Left renal pelvis (tissue), 4 donors: ENCODE measurements at regions not wholly inside any gene's neighbourhood (a gene's known extent, or its start where the extent isn't known, plus 50 kb on each side); places are given as distances from the start of the nearest gene placed in this dataset.

Experiments used
- DNase-seq, 4 donors: peaks; one replicate each; pipeline ENCODE4 v3.0.0-alpha.2; 2013; ENCODE audit warnings: low read depth in 4 of 4, low spot score in 3 of 4

DNA sequence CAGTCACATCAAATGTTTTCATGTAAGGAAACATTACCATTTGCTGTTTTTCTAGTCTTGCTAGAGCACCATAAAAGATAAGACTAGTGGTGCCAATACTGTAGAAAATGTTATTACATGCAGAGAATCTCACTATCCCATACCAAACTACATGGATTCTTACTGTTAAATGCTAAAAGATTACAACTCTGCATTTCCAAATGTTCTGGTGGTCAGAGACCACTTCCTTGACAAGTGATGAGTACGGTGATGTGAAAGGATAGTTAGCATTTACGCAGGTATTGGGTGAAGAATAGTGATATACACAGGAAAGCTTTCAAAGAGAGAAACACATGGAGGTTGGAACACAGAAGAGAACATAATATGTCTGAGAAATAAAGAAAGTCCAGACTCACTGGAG lies 98.2 kb downstream of the GGTLC2 start:
- no peak for DNase-seq

DNA sequence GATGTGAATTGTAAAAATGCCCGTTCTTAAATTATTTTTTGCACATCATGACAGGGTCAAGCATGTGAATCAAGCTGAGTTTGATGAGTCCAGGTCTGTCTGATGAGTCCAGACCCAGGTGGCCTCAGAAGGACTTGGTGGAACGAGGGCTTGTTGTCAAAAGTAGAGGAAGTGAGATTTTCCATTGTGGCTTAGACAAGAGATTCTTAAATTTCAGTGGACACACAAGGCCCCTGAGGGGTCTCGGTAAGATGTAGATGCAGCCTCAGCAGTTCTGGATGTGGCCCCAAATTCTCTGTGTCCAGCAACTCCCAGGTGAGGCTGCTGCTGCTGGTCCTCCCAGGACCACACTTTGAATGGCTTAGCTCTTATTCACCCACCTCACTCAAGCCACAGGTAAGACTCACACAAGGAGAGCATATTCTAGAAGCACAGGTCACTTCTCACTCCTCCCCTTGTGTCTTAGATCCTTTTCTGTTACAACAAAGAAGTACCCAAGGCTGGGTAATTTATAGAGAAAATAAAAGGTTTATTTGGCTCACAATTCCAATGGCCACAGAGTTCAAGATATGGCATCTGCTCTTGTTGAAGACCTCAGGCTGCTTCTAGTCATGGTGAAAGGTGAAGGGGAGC lies 98.8 kb downstream of the GGTLC2 start:
- DNase-seq: no peak

DNA sequence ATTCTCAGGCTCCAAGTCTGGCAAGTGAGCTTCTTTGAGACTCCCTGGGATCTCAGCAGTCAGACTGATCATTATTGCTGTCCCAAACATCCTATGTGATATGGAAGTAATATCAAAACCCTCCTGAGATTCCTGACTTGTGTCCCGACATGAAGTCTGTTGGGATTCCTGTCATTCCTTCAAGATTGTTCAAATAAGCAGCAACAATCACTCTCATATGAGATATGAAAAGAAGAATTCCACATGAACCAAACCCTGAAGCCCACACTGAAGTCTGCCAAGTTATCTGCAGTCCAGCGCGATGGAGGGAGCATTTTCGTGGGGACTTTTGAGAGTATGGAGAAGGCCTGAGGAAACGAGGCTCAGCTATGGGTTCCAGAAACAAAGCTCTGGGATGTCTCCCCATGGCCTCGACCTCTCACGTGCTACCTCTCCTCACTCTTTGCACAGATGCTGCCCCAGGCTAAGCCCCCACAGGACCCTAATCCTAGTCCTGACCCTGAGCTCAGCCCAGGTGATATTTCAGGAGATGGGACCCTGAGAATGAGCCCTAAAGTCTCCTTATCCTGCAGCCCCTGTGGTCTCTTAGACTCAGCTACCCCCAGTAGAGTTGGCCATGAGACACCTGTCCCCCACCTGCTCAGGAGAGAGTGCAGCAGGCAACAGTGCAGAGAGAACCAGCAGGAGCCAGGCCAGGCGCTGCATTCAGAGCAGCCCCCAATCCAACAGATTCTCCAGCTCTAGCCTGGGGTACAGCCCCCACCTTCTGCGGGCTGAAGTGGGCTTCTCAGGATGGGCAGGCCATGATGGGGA lies 100.2 kb downstream of the GGTLC2 start:
- no peak for DNase-seq

DNA sequence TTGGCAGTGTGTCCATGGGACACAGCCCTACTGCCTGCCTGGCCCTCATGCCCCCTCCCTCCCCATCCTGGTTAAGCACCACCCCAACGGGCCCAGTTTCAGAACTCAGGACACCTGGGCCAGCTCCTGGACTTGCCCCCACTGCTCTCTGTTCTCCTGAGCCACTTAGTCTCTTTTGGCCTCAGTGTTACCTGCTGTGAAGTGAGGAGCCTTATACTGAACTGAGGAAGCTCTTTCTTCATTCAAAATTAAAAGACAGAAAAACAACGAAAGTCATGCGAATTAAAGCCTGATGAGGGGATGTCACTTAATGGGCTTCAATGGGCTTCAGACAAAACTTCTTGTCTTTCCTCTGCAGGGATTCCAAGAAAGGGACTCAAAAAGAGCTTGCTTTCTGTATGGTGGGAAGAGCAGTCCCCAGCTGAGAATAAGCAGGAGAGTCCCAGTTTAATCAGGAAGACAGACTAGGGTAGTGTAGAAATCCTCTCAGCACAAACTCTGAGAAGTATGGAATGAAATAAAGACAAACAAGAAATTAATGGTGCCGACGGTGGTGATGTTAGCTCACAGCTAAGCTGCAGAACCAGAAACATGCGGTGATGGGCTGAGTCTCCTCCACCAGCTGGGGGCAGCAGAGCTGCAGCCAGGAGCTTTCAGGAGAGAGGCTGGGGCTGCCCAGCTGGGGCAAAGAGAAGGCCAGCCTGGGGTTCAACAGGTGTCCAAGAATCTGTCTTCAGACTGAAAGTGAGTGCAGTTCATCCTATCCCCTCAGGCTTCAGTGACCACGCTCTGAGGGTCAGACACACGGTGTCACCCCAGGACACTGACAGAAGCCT lies 101.0 kb downstream of the GGTLC2 start:
- no peak for DNase-seq

DNA sequence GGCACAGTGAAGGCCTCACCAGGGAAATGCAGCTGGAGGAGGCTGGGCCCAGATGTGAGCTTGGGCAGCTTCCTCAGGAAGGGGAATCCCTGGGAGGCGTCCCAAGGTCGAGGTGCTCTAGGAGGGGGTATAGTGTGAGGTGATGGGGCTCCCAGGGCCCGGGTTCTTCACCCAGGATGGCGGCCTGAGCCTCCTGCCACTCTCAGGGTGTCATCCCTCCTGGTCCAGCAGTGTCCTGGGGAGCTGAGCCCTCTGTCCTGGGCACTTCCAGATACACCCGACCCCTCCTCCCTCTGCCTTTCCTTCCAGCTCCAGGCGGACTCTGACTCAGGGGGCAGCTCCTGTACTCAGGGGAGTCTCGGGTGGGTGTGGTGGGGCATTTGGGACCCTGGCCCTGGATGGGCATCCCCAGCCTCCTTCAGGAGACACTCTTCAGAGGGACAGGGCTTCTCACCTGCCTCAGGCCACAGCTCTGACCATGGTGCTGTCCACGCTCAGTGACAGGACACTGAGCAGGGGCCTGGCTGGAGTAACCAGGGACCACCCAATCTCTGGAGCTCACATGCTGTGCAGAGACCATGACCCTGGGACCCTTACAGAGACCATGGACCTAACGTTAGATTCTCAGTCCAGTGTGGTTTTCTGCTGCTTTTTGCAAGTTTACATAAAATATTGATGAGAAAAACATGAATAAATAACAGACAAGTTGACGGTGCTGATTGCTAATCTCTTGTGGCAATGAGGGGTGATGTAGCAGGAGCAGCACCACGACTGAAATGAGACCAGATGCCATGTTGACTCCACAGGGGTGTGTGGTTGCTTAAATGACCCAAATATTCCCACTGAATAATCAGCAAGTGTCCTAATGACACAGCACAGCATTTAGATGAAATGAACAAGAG lies 101.9 kb downstream of the GGTLC2 start:
- no peak for DNase-seq

DNA sequence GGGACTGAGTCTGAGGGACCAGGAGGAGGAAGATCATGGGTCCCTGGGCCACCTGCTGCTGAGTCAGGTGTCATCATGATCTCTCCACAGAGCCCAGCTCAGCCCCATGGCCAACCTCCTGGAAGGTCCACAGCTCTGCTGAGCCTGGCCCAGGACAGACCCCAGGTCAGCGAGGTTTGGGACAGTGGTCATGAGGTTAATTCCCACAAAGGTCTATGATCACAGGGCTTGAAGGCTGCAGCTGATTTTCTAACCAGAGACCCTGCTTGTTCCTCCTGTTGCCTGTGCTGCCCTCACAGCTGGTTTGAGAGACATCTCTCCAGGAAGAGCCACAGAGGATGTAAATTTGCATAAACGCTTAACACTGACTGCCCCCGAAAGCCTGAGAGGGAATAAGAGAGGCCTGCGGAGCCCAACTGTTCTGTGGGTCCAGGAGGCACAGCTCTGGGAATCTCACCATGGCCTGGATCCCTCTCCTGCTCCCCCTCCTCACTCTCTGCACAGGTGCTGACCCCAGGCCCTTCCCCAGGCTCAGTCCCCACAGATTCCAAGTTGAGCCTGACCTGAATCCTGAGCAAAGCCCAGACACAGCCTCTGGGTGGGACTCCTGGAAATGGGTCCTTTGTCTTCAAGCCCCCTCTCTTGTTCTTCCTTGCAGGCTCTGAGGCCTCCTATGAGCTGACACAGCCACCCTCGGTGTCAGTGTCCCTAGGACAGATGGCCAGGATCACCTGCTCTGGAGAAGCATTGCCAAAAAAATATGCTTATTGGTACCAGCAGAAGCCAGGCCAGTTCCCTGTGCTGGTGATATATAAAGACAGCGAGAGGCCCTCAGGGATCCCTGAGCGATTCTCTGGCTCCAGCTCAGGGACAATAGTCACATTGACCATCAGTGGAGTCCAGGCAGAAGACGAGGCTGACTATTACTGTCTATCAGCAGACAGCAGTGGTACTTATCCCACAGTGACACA lies 102.8 kb downstream of the GGTLC2 start:
- DNase-seq: no peak

DNA sequence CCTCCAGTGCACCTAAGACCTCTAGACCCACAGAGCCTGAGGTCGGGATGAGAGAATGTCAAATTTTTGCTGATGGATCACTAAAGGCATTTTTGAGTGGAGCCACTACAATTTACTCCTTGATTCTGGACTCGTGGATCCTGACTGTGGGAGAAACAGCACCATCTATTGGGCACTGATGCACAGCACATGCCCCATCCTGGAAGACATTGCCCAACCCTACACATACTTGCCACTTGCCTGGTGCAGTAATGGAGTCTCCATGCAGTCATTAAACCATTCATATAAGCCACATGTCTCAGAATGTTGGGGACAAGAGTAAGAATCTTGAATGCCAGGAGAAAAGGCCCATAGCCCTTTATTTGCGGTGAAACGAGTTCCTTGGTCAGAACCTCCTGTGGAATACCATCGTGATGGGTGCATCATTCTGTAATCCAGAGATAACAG lies 103.9 kb downstream of the GGTLC2 start:
- no peak for DNase-seq

DNA sequence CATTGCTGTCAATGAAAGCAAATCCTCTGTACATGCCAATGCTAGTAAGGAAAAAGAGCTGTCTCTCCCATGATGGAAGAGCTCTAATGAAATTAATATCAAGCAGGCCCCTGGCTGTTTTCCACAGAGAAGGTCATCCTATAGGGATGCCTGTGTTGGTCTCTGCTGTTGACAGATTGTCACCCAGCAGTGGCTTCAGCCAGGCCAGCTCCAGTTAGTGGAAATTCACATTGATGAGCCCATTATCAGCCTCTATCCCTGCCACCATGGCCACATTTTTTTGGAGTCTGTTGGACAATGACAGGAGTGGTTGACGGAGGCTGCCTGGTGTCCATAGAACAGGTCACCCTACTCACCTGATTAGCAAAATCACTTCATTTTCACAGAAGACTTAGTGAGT lies 104.3 kb downstream of the GGTLC2 start:
- DNase-seq: no peak

DNA sequence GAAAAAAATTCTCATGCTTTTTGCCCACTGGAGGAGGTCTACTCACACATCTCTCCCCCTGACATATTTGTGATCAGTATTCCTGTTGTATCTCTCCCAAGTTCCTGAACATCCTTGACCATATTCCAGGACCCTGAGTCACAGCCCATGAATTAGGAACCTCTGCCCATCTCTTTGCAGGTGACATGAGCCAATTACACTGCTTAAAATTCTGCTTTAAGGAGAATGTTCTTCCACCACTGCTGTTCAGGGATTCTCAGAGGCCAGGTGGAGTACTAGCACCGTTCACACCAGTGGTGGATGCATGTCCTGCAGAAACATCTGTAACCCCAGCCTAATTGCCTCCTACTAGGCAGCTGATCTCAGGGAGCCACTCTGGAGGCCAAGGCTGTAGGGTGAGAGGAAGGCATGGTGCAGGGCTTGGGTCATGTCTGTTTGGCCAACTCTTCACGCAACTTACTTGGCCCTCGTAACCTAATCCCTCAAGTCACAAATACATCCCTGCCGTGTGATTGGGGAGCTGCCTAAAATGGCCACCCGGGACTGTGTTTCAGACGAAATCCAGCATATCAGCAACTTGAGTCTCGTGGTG lies 104.8 kb downstream of the GGTLC2 start:
- DNase-seq: no peak

DNA sequence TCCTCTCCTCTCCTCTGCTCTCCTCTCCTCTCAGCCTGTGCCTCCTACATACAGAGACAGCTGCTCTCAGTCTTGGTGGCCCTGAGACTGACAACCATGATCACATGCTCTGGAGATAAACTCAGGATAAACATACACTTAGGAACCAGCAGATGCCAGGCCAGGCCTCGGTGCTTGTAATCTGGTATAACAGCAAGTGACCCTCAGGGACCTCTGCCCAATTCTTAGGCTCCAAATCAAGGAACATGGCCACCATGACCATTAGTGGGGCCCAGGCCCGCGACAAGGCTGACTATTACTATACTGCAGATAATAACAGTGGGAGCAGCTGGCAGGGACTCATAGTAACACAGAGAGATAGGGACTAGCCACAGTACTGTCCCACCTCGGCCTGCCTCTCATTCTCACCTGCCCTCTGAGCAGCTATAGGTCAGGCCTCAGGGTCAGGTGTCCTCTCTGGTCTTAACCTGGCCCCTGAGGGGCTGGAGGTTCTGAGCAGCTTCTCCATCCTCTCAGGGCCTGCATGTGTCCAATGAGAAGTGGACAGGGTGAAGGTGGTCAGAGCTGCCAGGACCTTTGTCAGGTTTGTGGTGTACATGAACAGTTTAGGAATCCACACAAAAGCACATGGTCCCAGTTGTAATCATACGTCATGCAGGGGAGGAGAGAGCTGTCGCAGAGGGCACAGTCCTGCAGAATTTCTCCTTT lies 106.1 kb downstream of the GGTLC2 start:
- no peak for DNase-seq

DNA sequence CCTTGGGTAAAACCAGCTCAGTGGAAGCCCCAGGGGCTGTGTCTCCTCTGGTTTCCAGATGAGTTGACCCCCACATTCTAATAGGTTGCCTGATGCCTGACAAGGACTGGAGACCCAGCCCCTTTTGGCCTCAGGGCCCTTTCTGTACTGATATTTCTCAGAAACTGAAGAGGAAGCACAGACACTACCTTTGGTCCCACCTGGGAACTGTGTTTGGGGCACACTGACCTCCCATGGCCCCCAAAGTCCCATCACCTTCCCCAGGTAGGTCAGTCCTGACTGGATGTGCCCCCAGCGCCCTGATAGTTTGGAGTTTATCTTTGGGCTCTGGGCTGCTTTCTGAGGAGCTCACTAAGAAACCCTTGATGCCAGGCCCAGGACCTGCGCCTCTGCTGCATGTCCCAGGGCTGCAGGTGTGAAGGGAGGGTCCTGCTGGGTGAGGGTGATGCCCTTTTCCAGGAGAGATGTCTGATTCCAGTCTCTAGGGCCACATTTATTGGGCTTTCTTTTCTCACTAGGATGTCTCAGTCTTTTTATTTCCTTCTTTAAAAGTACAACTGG lies 106.7 kb downstream of the GGTLC2 start:
- DNase-seq: no peak

DNA sequence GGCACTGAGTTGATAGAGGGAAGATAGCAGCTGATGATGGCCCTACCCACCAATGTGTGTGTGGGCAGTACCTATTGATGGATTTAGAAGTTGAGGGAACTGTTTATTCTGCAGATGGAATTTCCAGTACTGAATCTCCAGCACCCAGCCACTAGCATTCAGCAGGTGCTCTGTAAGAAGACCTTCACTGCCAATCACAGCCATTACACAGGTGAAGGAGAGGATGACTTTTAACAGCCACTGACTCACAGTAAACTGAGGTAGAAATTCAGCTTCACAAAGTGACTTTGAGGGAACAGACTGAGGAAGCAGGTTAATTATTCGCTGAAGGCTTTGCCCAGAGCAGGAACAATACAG lies 107.8 kb downstream of the GGTLC2 start:
- no peak for DNase-seq

DNA sequence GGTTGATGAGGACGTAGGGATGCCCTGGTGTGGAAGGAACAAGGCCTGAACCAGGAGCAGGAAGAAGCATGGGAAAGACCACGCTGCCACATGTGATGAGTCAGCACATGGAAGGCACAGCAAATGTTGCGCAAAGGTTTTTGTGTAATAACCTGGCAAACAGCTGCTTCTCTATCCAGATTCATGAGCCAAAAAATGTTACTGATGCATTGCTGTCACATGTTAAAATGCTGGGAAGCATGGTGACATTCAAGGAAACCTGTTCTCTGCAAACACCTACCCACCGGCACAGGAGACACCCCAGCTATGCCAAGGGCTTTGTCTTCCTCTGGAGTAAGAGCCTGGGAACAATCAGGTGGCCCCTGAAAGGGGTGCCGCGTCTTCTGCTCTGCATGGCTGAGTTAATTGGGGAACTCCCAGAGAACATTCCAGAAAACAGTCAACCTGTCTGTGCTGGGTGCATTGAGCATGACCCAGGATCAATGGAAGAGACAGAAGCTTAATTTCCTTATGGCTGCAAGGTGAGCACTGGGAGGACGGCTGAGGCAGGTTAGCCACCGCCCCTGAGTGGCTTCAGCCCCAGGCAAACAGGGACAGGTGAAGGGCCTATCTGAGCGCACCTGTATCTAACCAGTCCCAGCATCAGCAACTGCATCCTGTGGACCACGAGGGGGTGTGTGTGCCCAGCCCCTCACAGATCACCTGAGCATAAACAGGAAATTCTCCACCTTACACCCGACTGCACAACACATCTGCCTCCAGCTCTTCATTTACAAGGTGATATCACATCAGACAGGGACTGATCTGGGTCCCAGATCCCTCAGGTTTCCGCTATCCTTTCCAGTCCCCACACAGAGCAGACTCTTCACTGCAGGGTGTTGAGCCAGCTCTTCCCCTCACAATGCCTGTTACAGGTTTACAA lies 108.4 kb downstream of the GGTLC2 start:
- no peak for DNase-seq

DNA sequence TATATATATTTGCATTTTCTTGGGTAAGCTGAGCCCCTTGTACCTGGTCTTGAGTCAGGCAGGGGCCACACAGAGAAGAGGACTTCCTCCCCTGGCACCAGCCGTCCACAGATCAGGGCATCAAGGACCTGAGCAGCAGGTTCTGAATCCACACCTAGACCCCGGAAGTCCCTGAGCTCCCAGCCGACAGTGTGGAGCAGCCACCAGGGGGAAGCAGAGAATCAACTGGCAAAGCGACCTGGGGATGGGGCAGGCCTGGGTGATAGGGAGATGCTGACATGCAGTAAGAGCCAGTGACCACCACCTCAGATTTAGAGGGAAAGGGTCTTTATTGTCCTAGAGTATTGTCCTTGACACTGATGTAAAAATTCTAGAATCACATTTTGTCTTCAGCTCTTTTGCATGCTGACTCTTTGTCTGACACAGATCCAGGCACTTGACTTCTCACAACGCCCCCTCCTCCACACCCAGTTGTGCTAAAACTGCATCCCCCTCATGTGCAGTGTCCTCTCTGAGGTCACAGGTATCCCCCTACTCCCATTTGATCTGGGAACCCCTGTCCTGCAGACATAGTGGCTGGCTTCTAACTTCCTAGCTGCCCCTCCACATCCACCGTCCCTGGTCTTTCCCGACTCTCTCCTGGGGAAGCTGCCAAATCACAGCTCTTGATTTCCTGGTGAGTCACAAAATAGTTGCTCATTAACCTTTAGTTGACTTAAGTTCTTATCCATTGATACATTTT lies 109.3 kb downstream of the GGTLC2 start:
- no peak for DNase-seq

DNA sequence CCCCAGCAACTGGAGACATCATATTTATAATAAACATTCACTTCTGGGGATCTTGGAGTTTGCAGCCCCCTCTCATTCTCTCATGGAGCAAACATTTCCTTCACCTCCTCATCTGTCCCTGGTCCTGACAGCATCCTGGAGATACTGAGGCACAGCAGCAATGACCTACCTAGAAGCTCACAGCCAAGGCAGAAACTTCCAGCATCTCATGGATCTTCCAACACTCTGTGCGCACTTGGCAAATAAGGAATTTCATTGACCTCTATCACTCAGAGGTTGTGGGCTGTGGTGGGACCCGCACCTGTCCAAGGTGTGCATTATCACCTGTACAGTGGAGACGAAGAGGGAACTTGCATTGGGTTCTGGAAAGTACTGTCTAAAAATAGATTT lies 109.8 kb downstream of the GGTLC2 start:
- no peak for DNase-seq
